ENCODE measurements at regions not wholly inside any gene's neighbourhood (a gene's known extent, or its start where the extent isn't known, plus 50 kb on each side); places are given as distances from the start of the nearest gene placed in this dataset.

- H3K36me3 ChIP-seq (ENCODE audit: control insufficient read depth, insufficient read depth, low read length), result no peaks in the 10 kb centered on the region
- no peak overlapping the region for H3K4me3 ChIP-seq (ENCODE audit: low read length)
- no peaks in the 10 kb centered on the region for H3K27me3 ChIP-seq (ENCODE audit: control insufficient read depth, insufficient read depth, low read length)
- H3K4me1 ChIP-seq (ENCODE audit: control insufficient read depth, insufficient read depth, low read length), result no peaks in the 10 kb centered on the region
- no peak overlapping the region for H3K27ac ChIP-seq (ENCODE audit: low read depth, low read length)
- H3K9ac ChIP-seq (ENCODE audit: low read length), result no peak overlapping the region
Observed at GRCh38 chr13:80226645-80227044, 114.3 kb downstream of the SPRY2 start.

GRCh38 chr13:80224468-80224867 is 116.5 kb downstream of the SPRY2 start:
- Histone ChIP-seq H3K36me3 (ENCODE audit: control insufficient read depth, insufficient read depth, low read length) (no peaks in the 10 kb centered on the region), H3K4me1 (ENCODE audit: control insufficient read depth, insufficient read depth, low read length) (no peaks in the 10 kb centered on the region), H3K27me3 (ENCODE audit: control insufficient read depth, insufficient read depth, low read length) (no peaks in the 10 kb centered on the region), H3K4me3 (ENCODE audit: low read length) (no peak overlapping the region), H3K27ac (ENCODE audit: low read depth, low read length) (no peak overlapping the region), H3K9ac (ENCODE audit: low read length) (no peak overlapping the region)

GRCh38 chr13:80217614-80218456 is 123.1 kb downstream of the SPRY2 start:
- Histone ChIP-seq H3K36me3 (ENCODE audit: control insufficient read depth, insufficient read depth, low read length) (no peaks in the 10 kb centered on the region), H3K4me3 (ENCODE audit: low read length) (no peak overlapping the region), H3K9ac (ENCODE audit: low read length) (no peak overlapping the region), H3K4me1 (ENCODE audit: control insufficient read depth, insufficient read depth, low read length) (no peaks in the 10 kb centered on the region), H3K27me3 (ENCODE audit: control insufficient read depth, insufficient read depth, low read length) (no peaks in the 10 kb centered on the region), H3K27ac (ENCODE audit: low read depth, low read length) (no peak overlapping the region)

- H3K4me3 ChIP-seq (ENCODE audit: low read length), result no peak overlapping the region
- no peak overlapping the region for H3K9ac ChIP-seq (ENCODE audit: low read length)
- H3K36me3 ChIP-seq (ENCODE audit: control insufficient read depth, insufficient read depth, low read length), result no peaks in the 10 kb centered on the region
- no peak overlapping the region for H3K27ac ChIP-seq (ENCODE audit: low read depth, low read length)
- H3K27me3 ChIP-seq (ENCODE audit: control insufficient read depth, insufficient read depth, low read length), result no peaks in the 10 kb centered on the region
- H3K4me1 ChIP-seq (ENCODE audit: control insufficient read depth, insufficient read depth, low read length), result no peaks in the 10 kb centered on the region
Observed at GRCh38 chr13:80215368-80215767, 125.6 kb downstream of the SPRY2 start.

GRCh38 chr13:80214521-80214991 is 126.4 kb downstream of the SPRY2 start:
- no peak overlapping the region for H3K27ac ChIP-seq (ENCODE audit: low read depth, low read length)
- no peak overlapping the region for H3K4me3 ChIP-seq (ENCODE audit: low read length)
- no peaks in the 10 kb centered on the region for H3K4me1 ChIP-seq (ENCODE audit: control insufficient read depth, insufficient read depth, low read length)
- no peak overlapping the region for H3K9ac ChIP-seq (ENCODE audit: low read length)
- H3K27me3 ChIP-seq (ENCODE audit: control insufficient read depth, insufficient read depth, low read length), result no peaks in the 10 kb centered on the region
- H3K36me3 ChIP-seq (ENCODE audit: control insufficient read depth, insufficient read depth, low read length), result no peaks in the 10 kb centered on the region

- no peaks in the 10 kb centered on the region for H3K36me3 ChIP-seq (ENCODE audit: control insufficient read depth, insufficient read depth, low read length)
- no peak overlapping the region for H3K27ac ChIP-seq (ENCODE audit: low read depth, low read length)
- H3K4me3 ChIP-seq (ENCODE audit: low read length), result no peak overlapping the region
- no peaks in the 10 kb centered on the region for H3K27me3 ChIP-seq (ENCODE audit: control insufficient read depth, insufficient read depth, low read length)
- H3K9ac ChIP-seq (ENCODE audit: low read length), result no peak overlapping the region
- H3K4me1 ChIP-seq (ENCODE audit: control insufficient read depth, insufficient read depth, low read length), result no peaks in the 10 kb centered on the region
Observed at GRCh38 chr13:80214050-80214449, 126.9 kb downstream of the SPRY2 start.

- Histone ChIP-seq H3K4me3 (ENCODE audit: low read length) (no peak overlapping the region), H3K36me3 (ENCODE audit: control insufficient read depth, insufficient read depth, low read length) (no peaks in the 10 kb centered on the region), H3K27ac (ENCODE audit: low read depth, low read length) (no peak overlapping the region), H3K9ac (ENCODE audit: low read length) (no peak overlapping the region), H3K27me3 (ENCODE audit: control insufficient read depth, insufficient read depth, low read length) (no peaks in the 10 kb centered on the region), H3K4me1 (ENCODE audit: control insufficient read depth, insufficient read depth, low read length) (no peaks in the 10 kb centered on the region)
Observed at GRCh38 chr13:80213201-80213600, 127.7 kb downstream of the SPRY2 start.

- Histone ChIP-seq H3K4me1 (ENCODE audit: control insufficient read depth, insufficient read depth, low read length) (no peaks in the 10 kb centered on the region), H3K27me3 (ENCODE audit: control insufficient read depth, insufficient read depth, low read length) (no peaks in the 10 kb centered on the region), H3K27ac (ENCODE audit: low read depth, low read length) (no peak overlapping the region), H3K9ac (ENCODE audit: low read length) (no peak overlapping the region), H3K36me3 (ENCODE audit: control insufficient read depth, insufficient read depth, low read length) (no peaks in the 10 kb centered on the region), H3K4me3 (ENCODE audit: low read length) (no peak overlapping the region)
Observed at GRCh38 chr13:80211566-80211965, 129.4 kb downstream of the SPRY2 start.

GRCh38 chr13:80204642-80205041 is 136.3 kb downstream of the SPRY2 start:
- Histone ChIP-seq H3K27me3 (ENCODE audit: control insufficient read depth, insufficient read depth, low read length) (no peaks in the 10 kb centered on the region), H3K27ac (ENCODE audit: low read depth, low read length) (no peak overlapping the region), H3K4me1 (ENCODE audit: control insufficient read depth, insufficient read depth, low read length) (no peaks in the 10 kb centered on the region), H3K4me3 (ENCODE audit: low read length) (no peak overlapping the region), H3K36me3 (ENCODE audit: control insufficient read depth, insufficient read depth, low read length) (no peaks in the 10 kb centered on the region), H3K9ac (ENCODE audit: low read length) (no peak overlapping the region)

- no peaks in the 10 kb centered on the region for H3K36me3 ChIP-seq (ENCODE audit: control insufficient read depth, insufficient read depth, low read length)
- no peak overlapping the region for H3K9ac ChIP-seq (ENCODE audit: low read length)
- no peak overlapping the region for H3K27ac ChIP-seq (ENCODE audit: low read depth, low read length)
- no peaks in the 10 kb centered on the region for H3K4me1 ChIP-seq (ENCODE audit: control insufficient read depth, insufficient read depth, low read length)
- no peak overlapping the region for H3K4me3 ChIP-seq (ENCODE audit: low read length)
- H3K27me3 ChIP-seq (ENCODE audit: control insufficient read depth, insufficient read depth, low read length), result no peaks in the 10 kb centered on the region
Observed at GRCh38 chr13:80203496-80203895, 137.4 kb downstream of the SPRY2 start.

GRCh38 chr13:80201694-80202468 is 139.0 kb downstream of the SPRY2 start:
- no peaks in the 10 kb centered on the region for H3K4me1 ChIP-seq (ENCODE audit: control insufficient read depth, insufficient read depth, low read length)
- no peaks in the 10 kb centered on the region for H3K36me3 ChIP-seq (ENCODE audit: control insufficient read depth, insufficient read depth, low read length)
- no peak overlapping the region for H3K27ac ChIP-seq (ENCODE audit: low read depth, low read length)
- no peaks in the 10 kb centered on the region for H3K27me3 ChIP-seq (ENCODE audit: control insufficient read depth, insufficient read depth, low read length)
- H3K4me3 ChIP-seq (ENCODE audit: low read length), result no peak overlapping the region
- no peak overlapping the region for H3K9ac ChIP-seq (ENCODE audit: low read length)

- H3K27me3 ChIP-seq (ENCODE audit: control insufficient read depth, insufficient read depth, low read length), result no peaks in the 10 kb centered on the region
- H3K27ac ChIP-seq (ENCODE audit: low read depth, low read length), result no peak overlapping the region
- no peaks in the 10 kb centered on the region for H3K36me3 ChIP-seq (ENCODE audit: control insufficient read depth, insufficient read depth, low read length)
- no peaks in the 10 kb centered on the region for H3K4me1 ChIP-seq (ENCODE audit: control insufficient read depth, insufficient read depth, low read length)
- no peak overlapping the region for H3K4me3 ChIP-seq (ENCODE audit: low read length)
- no peak overlapping the region for H3K9ac ChIP-seq (ENCODE audit: low read length)
Observed at GRCh38 chr13:80199585-80200292, 141.2 kb downstream of the SPRY2 start.

All from rectal smooth muscle tissue (tissue), 1 donor.